ENCODE measurements at regions not wholly inside any gene's neighbourhood (a gene's known extent, or its start where the extent isn't known, plus 50 kb on each side); places are given as distances from the start of the nearest gene placed in this dataset.

- TF ChIP-seq POLR2AphosphoS5 (IDR thresholded peaks at IDR 0.05; ENCODE audit: low read depth, low read length): no peak
- no peak for TF ChIP-seq CTCF (IDR thresholded peaks at IDR 0.05)
- no peak for TF ChIP-seq REST (IDR thresholded peaks at IDR 0.05; ENCODE audit: insufficient read depth in 1 of 2, low read depth in 2 of 2, low read length in 1 of 2)
- TF ChIP-seq TCF7L2 (IDR thresholded peaks at IDR 0.05; ENCODE audit: low read depth, low read length): no peak
- no peak for TF ChIP-seq SIN3A (IDR thresholded peaks at IDR 0.05; ENCODE audit: borderline replicate concordance, insufficient read depth, low read depth, low read length)
Measured at GRCh38 chr7:112584290-112584689, 103.5 kb downstream of the LSMEM1 start.

Data from Panc1 (cell line).